Medulla oblongata (tissue), 1 donor: ENCODE measurements at regions not wholly inside any gene's neighbourhood (a gene's known extent, or its start where the extent isn't known, plus 50 kb on each side); places are given as distances from the start of the nearest gene placed in this dataset.

Source experiments
- DNase-seq: peaks from one replicate; pipeline ENCODE4 v3.0.0-alpha.2; 2015; ENCODE audit errors: extremely low spot score

- no peak for DNase-seq
Observed at GRCh38 chr1:235925016-235925415, 58.3 kb upstream of the LYST start.

- DNase-seq, result no peak
Observed at GRCh38 chr1:235923466-235924021, 56.8 kb upstream of the LYST start.

GRCh38 chr1:235920596-235921375 is 54.1 kb upstream of the LYST start:
- no peak for DNase-seq

GRCh38 chr1:235919833-235920441 is 53.2 kb upstream of the LYST start:
- no peak for DNase-seq

DNA sequence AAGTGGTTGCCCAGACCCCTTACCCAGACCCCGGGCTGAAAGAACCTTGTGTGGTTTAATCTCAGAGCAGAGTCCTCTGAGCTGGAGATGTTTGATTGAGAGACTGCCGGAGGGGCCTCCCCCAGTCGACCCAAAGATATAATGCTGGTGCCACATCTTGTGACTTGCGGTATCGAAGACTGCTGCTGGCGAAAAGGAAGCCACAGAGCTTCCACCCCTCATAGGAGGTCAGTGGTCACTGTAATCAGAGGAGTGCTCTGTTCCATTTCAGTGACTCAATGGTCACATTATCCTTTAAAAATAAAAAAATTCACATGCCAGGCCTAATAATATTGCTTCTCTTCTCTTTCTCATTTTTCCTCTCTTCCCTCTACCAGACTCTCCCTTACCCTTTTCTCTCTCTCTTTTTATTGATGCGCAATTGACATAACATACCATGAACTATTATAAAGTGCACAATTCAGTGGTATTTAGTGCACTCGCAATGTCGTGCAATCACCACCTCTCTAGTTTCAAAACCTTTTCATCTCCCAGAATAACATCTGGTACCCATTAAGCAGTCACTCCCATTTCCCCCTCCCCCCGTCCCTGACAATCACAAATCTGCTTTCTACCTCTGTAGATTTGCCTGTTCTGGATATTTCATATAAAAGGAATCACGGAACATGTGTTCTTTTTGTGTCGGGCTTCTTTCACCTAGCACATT is 52.6 kb upstream of the LYST start:
- peak; percentile 64 for DNase-seq

DNA sequence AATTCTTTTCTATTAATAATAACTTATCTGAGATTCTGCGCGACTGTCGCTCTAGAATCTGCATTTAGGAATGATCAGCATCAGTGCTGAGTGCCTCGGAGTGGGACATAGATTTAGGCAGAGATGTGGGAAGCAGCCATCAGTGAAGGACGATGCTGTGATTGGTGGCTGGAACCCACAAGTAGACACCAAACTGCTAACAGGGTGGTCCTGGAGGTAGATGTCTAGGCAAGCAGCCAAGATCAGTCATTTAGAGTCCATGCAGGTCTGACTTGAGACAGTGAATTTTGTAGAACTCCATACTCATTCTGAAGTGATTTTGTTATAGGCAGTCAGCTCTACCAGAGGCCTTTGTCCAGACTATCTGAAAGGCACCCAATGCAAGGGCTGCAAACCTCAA is 51.8 kb upstream of the LYST start:
- no peak for DNase-seq

GRCh38 chr1:235918032-235918431 is 51.3 kb upstream of the LYST start:
- DNase-seq, result no peak

- DNase-seq, result peak; percentile 89
Observed at GRCh38 chr1:235917267-235917811, 50.6 kb upstream of the LYST start.
